B cell (primary cell): ENCODE measurements at regions not wholly inside any gene's neighbourhood (a gene's known extent, or its start where the extent isn't known, plus 50 kb on each side); places are given as distances from the start of the nearest gene placed in this dataset.

Experiments
- CTCF ChIP-seq: fragments of 200-600 bp; IDR thresholded peaks from one replicate; pipeline ENCODE4 v1.8.0; 2022; ENCODE audit warnings: antibody characterized with exemption, mild to moderate bottlenecking
- EZH2 ChIP-seq: IDR thresholded peaks from 2 replicates; pipeline ENCODE4 v1.6.1; 2012; ENCODE audit warnings: borderline replicate concordance, low read depth, mild to moderate bottlenecking, moderate library complexity, low read length; ENCODE audit not compliant: insufficient read depth, poor library complexity, severe bottlenecking

- no peak for TF ChIP-seq CTCF
- no peak for TF ChIP-seq EZH2
Measured at GRCh38 chr1:196005426-196005825, 602.8 kb downstream of the KCNT2 start.
